Lung (tissue), 11 donors: ENCODE measurements at regions not wholly inside any gene's neighbourhood (a gene's known extent, or its start where the extent isn't known, plus 50 kb on each side); places are given as distances from the start of the nearest gene placed in this dataset.

ENCODE experiments used
- ATAC-seq: fragments of 200-7000 bp; cut with Tn5 transposase; one replicate; pipeline ENCODE4 v1.9.1; 2020; ENCODE audit warnings: moderate number of reproducible peaks; ENCODE audit not compliant: insufficient read depth, low FRiP score
- DNase-seq, 3 donors: peaks; one replicate each; pipeline ENCODE4 v3.0.0-alpha.2; 2013 to 2017
- H3K27ac ChIP-seq, 2 donors: one replicate each; pipeline ENCODE4 v1.5.1; 2013; ENCODE audit warnings: mild to moderate bottlenecking in 2 of 2, moderate library complexity in 2 of 2, control low read depth in 1 of 2, inconsistent platforms in 1 of 2, low read depth in 1 of 2, low read length in 1 of 2
- H3K27me3 ChIP-seq, 3 donors: one replicate each; pipeline ENCODE4 v1.5.1; 2013; ENCODE audit warnings: low read length in 2 of 3; ENCODE audit not compliant: control insufficient read depth in 3 of 3, insufficient read depth in 3 of 3
- H3K36me3 ChIP-seq, 4 donors: one replicate each; pipeline ENCODE4 v1.5.1; 2013; ENCODE audit warnings: low read length in 4 of 4, mild to moderate bottlenecking in 1 of 4, moderate library complexity in 1 of 4; ENCODE audit not compliant: control insufficient read depth in 4 of 4, insufficient read depth in 4 of 4
- H3K4me1 ChIP-seq, 5 donors: one replicate each; pipeline ENCODE4 v1.5.1; 2013; ENCODE audit warnings: low read length in 5 of 5, mild to moderate bottlenecking in 2 of 5, moderate library complexity in 1 of 5; ENCODE audit not compliant: control insufficient read depth in 5 of 5, insufficient read depth in 5 of 5
- H3K4me3 ChIP-seq: one replicate; pipeline ENCODE4 v1.5.1; 2013; ENCODE audit warnings: mild to moderate bottlenecking, control low read depth, moderate library complexity
- H3K9ac ChIP-seq, 2 donors: one replicate each; pipeline ENCODE4 v1.5.1; 2013; ENCODE audit warnings: low read length in 2 of 2, control low read depth in 1 of 2; ENCODE audit not compliant: insufficient read depth in 1 of 2
- H3K9me3 ChIP-seq, 4 donors: one replicate each; pipeline ENCODE4 v1.5.1; 2013; ENCODE audit warnings: low read length in 3 of 4, mild to moderate bottlenecking in 1 of 4, moderate library complexity in 1 of 4; ENCODE audit not compliant: control insufficient read depth in 4 of 4, insufficient read depth in 3 of 4
- CTCF ChIP-seq: IDR thresholded peaks from 2 replicates; pipeline ENCODE4 v1.5.1; 2012; ENCODE audit warnings: mild to moderate bottlenecking; ENCODE audit errors: control extremely low read depth, extremely low read depth
- WGBS, 2 donors: extraction: QIAGEN DNeasy Blood & Tissue Kit; methylation state at CpG; one replicate each; pipeline ENCODE4 v1.1.7; 2013; 5-methylcytosine and 5-hydroxymethylcytosine counted together
- donor health status: control.
- donor health status: control.
- donor health status: Bipolar disorder and iron deficiency.
- donor health status: healthy.
- donor health status: DM: yes; HTN: yes; CAD: no.

- Histone ChIP-seq H3K9me3 (no peaks in the 10 kb centered on the region), H3K27me3 (no peaks in the 10 kb centered on the region), H3K27ac (no peak overlapping the region), H3K36me3 (no peaks in the 10 kb centered on the region), H3K4me1 (peaks cover 0 to 10% (median 2%) of the 10 kb centered on the region in 5 donors), H3K4me3 (no peak overlapping the region), H3K9ac (no peak overlapping the region)
- 76 to 95% methylated on average over 3 of the region's 3 CpGs for WGBS, 2 donors
- no peak for TF ChIP-seq CTCF
- ATAC-seq = no peak
- DNase-seq = peak in 1 of 3 donors; percentile 57
Measured at GRCh38 chr13:23518231-23518630, 52.0 kb upstream of the TNFRSF19 start.
